NCI-H2227 (cell line): ENCODE measurements at regions not wholly inside any gene's neighbourhood (a gene's known extent, or its start where the extent isn't known, plus 50 kb on each side); places are given as distances from the start of the nearest gene placed in this dataset.

Experiments used
- DNase-seq: peaks from one replicate; lab custom pipeline; 2025; ENCODE audit not compliant: unreplicated experiment; lab: John Stamatoyannopoulos, UW

GRCh38 chr15:66848116-66848515, 146.1 kb downstream of the SMAD6 start:
- DNase-seq, result no peak

GRCh38 chr15:66848686-66849392, 146.8 kb downstream of the SMAD6 start:
- DNase-seq, result no peak

- no peak for DNase-seq
These were observed 147.3 kb downstream of the SMAD6 start for GRCh38 chr15:66849393-66849745.

- DNase-seq, result no peak
These were observed 147.7 kb downstream of the SMAD6 start for GRCh38 chr15:66849746-66850077.

GRCh38 chr15:66850078-66850991, 148.3 kb downstream of the SMAD6 start:
- DNase-seq, result no peak

GRCh38 chr15:66850996-66851310, 148.9 kb downstream of the SMAD6 start:
- no peak for DNase-seq

GRCh38 chr15:66851311-66852063, 149.5 kb downstream of the SMAD6 start:
- peak; percentile 81 for DNase-seq

GRCh38 chr15:66852064-66852905, 150.2 kb downstream of the SMAD6 start:
- no peak for DNase-seq

- DNase-seq, result no peak
These were observed 152.3 kb downstream of the SMAD6 start for GRCh38 chr15:66854012-66854965.

- DNase-seq, result no peak
These were observed 153.0 kb downstream of the SMAD6 start for GRCh38 chr15:66855041-66855440.

- DNase-seq, result no peak
These were observed 155.7 kb downstream of the SMAD6 start for GRCh38 chr15:66857694-66858093.

- no peak for DNase-seq
These were observed 156.6 kb downstream of the SMAD6 start for GRCh38 chr15:66858423-66859207.

- no peak for DNase-seq
These were observed 157.7 kb downstream of the SMAD6 start for GRCh38 chr15:66859688-66860253.

GRCh38 chr15:66860844-66861243, 158.8 kb downstream of the SMAD6 start:
- no peak for DNase-seq

- DNase-seq, result no peak
These were observed 160.3 kb downstream of the SMAD6 start for GRCh38 chr15:66862111-66862939.

- DNase-seq, result peak; percentile 82
These were observed 160.9 kb downstream of the SMAD6 start for GRCh38 chr15:66862940-66863335.

GRCh38 chr15:66863390-66864085, 161.5 kb downstream of the SMAD6 start:
- DNase-seq, result no peak
